GM11168 (cell line): ENCODE measurements at regions not wholly inside any gene's neighbourhood (a gene's known extent, or its start where the extent isn't known, plus 50 kb on each side); places are given as distances from the start of the nearest gene placed in this dataset.

Experiments
- in situ Hi-C: fragments of 300-500 bp; cut with MboI; formaldehyde crosslinking; loops from one replicate; pipeline ENCODE4 v1.12.0; 2022; ENCODE audit warnings: low sequenced_read_pairs; ENCODE audit not compliant: unreplicated experiment

DNA sequence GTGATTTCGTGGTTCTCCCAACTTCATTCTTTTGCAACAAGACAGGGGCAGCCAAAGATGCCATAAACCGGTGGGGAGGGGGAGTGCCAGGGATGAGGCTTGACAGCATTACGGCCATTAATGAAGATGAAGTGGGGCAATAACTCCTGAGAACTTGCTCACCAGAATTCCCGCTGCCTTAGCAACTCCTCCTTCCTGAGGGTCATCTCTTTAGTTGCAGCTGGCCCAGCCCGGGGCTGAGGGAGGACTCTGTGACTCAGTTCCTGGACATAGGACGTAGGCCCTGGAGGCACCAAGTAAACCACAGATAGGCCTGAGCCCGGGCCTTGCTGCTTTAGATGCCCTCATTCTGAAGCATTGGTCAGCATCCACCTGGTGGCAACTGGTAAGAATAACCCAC, 330.2 kb downstream of the RRAGC start:
- in situ Hi-C loops, result no loop called here

- in situ Hi-C loops, result no loop called here
Observed at GRCh38 chr1:38528623-38529022, 330.9 kb downstream of the RRAGC start.

- in situ Hi-C loops, result no loop called here
Observed at GRCh38 chr1:38527373-38527966, 332.1 kb downstream of the RRAGC start.

DNA sequence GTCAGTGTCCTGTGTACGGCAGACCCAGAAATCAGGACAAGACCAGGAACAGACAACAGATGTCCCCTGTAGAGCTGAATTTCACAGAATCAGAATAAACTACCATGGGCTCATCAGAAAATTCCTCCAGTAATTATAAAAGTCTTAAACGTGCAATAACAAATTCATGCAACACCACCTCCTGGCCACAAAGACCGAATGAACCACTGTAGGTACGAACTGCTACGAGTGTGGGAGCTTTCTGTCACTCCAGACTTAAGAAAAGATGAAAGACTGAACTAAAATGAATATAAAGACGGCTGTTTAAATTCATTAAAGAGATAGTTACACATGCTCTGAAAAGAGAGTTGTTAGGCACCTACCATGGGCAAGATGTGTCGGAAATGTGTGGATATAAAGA, 333.5 kb downstream of the RRAGC start:
- in situ Hi-C loops, result no loop called here

- in situ Hi-C loops, result no loop called here
Observed at GRCh38 chr1:38525343-38526043, 334.1 kb downstream of the RRAGC start.

DNA sequence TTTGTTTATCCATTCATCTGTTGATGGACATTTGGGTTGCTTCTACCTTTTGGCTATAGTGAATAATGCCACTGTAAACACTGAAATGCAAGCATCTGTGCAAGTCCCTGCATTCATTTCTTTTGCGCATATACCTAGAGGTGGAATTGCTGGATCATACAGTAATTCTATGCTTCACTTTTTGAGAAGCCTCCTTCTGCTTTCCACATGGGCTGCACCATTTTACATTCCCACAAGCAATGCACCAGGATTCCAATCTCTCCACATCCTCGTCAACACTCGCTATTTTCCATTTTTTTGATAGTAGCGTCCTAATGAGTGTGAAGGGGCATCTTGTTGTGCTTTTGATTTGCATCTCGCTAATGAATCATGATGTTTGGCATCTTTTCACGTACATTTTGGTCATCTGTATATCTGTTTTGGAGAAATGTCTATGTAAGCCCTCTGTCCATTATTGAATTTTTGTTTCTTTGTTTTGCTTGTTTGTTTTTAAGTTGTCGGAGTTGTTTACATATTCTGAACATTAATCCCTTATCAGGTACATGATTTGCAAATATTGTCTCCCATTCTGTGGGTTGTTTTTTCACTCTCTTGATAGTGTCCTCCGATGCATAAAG, 335.4 kb downstream of the RRAGC start:
- in situ Hi-C loops, result no loop called here

GRCh38 chr1:38523568-38523939, 336.0 kb downstream of the RRAGC start:
- in situ Hi-C loops, result no loop called here

- in situ Hi-C loops, result no loop called here
Observed at GRCh38 chr1:38522915-38523567, 336.5 kb downstream of the RRAGC start.

GRCh38 chr1:38516560-38516959, 343.0 kb downstream of the RRAGC start:
- in situ Hi-C loops, result no loop called here

DNA sequence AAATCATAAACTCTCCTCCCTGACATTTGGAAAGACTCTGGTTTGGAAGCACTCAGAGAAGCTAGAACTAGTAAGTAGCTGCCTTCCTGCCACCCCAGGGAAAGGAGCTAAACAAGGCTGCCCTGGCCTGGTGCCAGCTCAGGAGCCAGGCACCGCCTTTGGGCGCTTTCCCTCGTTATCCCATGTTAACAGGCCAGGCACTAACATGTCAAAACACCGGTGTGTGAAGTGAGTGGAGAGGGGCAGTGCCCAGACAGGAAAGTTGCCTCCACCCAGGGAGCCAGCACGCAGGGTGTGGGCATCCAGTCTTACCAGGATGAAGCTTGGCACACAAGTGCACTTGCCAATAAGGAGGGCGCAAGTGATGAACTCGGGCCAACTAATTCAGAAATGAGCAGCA, 346.8 kb downstream of the RRAGC start:
- in situ Hi-C loops, result no loop called here

- in situ Hi-C loops, result no loop called here
Observed at GRCh38 chr1:38512024-38512767, 347.4 kb downstream of the RRAGC start.

- in situ Hi-C loops, result no loop called here
Observed at GRCh38 chr1:38508232-38508631, 351.3 kb downstream of the RRAGC start.

GRCh38 chr1:38507563-38507962, 352.0 kb downstream of the RRAGC start:
- in situ Hi-C loops, result no loop called here

- in situ Hi-C loops, result no loop called here
Observed at GRCh38 chr1:38505944-38506343, 353.6 kb downstream of the RRAGC start.

- in situ Hi-C loops, result no loop called here
Observed at GRCh38 chr1:38502758-38503157, 356.8 kb downstream of the RRAGC start.

- in situ Hi-C loops, result no loop called here
Observed at GRCh38 chr1:38500891-38501290, 358.7 kb downstream of the RRAGC start.

- in situ Hi-C loops, result no loop called here
Observed at GRCh38 chr1:38500352-38500751, 359.2 kb downstream of the RRAGC start.

DNA sequence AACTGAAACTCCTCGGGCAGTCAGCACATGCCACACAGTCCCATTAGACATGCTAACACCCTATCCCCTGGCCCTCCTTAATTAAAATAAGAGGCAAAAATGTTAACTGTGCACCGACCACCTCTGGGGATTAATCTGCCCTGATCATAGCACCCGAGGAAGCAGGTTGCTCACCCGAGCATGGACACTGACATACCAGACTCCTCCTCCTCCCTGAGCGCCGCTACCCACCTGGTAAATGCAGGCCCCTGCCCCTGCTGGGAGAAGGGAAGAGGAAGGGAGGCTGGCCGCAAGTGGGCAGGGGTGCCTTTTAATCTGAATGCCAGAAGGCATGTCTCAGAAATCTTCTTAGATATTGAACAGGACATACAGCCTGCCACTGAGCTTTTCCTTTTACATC, 360.9 kb downstream of the RRAGC start:
- in situ Hi-C loops, result loop anchor here (25.0 kb wide), 1 partner anchor 461 kb away; the partner anchor contains the start of gene POU3F1

DNA sequence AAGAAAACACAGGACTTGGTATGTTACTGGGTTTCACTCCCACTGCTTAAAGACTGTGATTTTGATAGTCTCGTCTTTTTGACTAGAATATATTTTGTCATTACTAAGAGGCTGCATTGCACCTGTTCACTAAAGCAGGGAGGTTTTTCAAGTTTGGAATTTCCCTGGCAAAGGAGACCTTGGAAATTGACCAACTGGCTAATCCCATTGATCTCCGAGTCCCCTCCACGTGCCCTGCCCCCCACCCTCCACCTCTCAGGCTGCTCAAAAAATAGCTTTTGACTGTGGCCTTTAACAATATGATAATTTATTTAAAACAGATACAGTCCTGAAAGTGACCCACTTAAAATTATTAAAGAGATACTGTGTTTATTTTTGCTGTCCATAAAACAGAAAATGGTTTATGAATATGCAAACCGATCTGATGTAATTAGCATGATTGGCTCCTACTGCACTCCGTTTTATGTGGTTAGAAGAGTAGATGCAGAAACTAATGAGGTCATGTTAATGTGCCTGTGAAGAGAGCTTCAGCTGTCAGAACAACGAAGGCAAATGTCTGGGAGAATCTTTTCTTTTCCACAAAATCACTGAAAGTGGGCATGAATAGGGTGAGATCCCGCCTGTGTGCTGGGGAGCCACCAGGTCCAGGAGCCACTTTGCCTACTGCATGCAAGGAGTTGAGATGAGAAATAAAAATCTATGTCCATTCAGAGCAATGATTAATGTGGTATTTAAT, 361.5 kb downstream of the RRAGC start:
- in situ Hi-C loops, result loop anchor here (25.0 kb wide), 1 partner anchor 461 kb away; the partner anchor contains the start of gene POU3F1

- in situ Hi-C loops, result loop anchor here (25.0 kb wide), 1 partner anchor 456 kb away; the partner anchor contains the start of gene POU3F1
Observed at GRCh38 chr1:38493306-38493705, 366.3 kb downstream of the RRAGC start.
